HG03039 (cell line): ENCODE measurements at regions not wholly inside any gene's neighbourhood (a gene's known extent, or its start where the extent isn't known, plus 50 kb on each side); places are given as distances from the start of the nearest gene placed in this dataset.

ENCODE experiments used
- ATAC-seq: cut with Tn5 transposase; IDR thresholded peaks from one replicate; pipeline ENCODE4 v1.9.1; 2021; ENCODE audit warnings: mild to moderate bottlenecking, moderate library complexity; ENCODE audit not compliant: unreplicated experiment

- ATAC-seq, result no peak
These were observed 181.4 kb downstream of the FGF18 start for GRCh38 chr5:171600741-171601265.

- ATAC-seq, result peak; percentile 48
These were observed 181.9 kb downstream of the FGF18 start for GRCh38 chr5:171601266-171601881.

- no peak for ATAC-seq
These were observed 182.0 kb upstream of the SMIM23 start for GRCh38 chr5:171603591-171603990.

GRCh38 chr5:171604195-171604594 is 181.4 kb upstream of the SMIM23 start:
- ATAC-seq, result no peak

- ATAC-seq, result no peak
These were observed 179.1 kb upstream of the SMIM23 start for GRCh38 chr5:171606414-171607024.

GRCh38 chr5:171607863-171608262 is 177.8 kb upstream of the SMIM23 start:
- no peak for ATAC-seq

- no peak for ATAC-seq
These were observed 175.7 kb upstream of the SMIM23 start for GRCh38 chr5:171609806-171610452.

GRCh38 chr5:171610686-171611085 is 174.9 kb upstream of the SMIM23 start:
- ATAC-seq, result no peak

GRCh38 chr5:171612749-171613148 is 172.9 kb upstream of the SMIM23 start:
- ATAC-seq, result no peak

GRCh38 chr5:171614511-171614910 is 171.1 kb upstream of the SMIM23 start:
- no peak for ATAC-seq

- ATAC-seq, result no peak
These were observed 170.5 kb upstream of the SMIM23 start for GRCh38 chr5:171614971-171615653.

- ATAC-seq, result no peak
These were observed 169.6 kb upstream of the SMIM23 start for GRCh38 chr5:171615705-171616640.

GRCh38 chr5:171617266-171617665 is 168.4 kb upstream of the SMIM23 start:
- ATAC-seq, result no peak

GRCh38 chr5:171617817-171618591 is 167.6 kb upstream of the SMIM23 start:
- ATAC-seq, result no peak

- ATAC-seq, result no peak
These were observed 166.4 kb upstream of the SMIM23 start for GRCh38 chr5:171619196-171619595.

GRCh38 chr5:171619744-171620143 is 165.9 kb upstream of the SMIM23 start:
- no peak for ATAC-seq

GRCh38 chr5:171622010-171622409 is 163.6 kb upstream of the SMIM23 start:
- ATAC-seq, result no peak

GRCh38 chr5:171623107-171623506 is 162.5 kb upstream of the SMIM23 start:
- no peak for ATAC-seq

GRCh38 chr5:171623551-171624097 is 162.0 kb upstream of the SMIM23 start:
- no peak for ATAC-seq
